ENCODE measurements at regions not wholly inside any gene's neighbourhood (a gene's known extent, or its start where the extent isn't known, plus 50 kb on each side); places are given as distances from the start of the nearest gene placed in this dataset.

DNA sequence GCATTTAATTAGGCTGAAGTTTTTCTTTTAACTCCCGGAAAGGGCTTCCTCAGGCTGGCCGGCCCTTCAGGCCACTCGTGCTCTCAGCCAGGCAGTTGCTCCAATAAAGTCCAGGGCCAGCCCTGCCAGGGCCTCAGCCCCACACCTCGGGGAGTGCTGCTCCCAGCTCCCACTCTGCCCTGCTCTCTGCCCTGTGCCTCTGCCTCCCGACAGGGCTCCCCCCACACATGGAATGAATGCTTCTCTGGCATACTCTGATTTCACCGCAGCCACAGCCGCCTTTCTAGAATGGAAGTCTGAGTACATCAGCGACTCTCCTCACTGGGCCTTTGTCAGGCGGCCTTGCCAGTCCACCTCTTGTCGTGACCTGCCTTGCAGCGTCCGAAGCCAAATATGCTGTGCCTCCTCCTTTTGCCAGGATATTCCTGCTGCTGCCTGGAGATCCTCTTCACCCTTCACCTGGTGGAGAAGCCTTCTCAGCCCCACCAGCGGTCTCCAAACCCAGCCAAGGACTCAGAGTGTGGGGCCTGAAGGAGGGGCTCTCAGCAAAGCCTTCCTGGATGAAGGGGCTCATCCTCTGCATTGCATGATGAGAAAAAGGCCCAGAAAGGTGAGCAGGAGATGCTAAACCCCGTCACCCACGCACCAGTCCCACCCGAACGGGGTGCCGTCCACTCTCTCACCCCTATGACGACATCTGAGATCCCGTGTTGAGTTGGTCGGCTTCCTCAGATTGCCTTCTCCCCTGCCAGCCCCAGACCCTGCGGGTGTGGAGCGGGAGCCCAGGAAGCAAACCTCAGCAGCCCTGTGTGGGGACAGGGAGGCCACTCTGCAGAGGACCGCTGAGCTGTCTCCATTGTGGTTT lies 472.7 kb upstream of the HS6ST1 start:
- no peak overlapping the region for H3K4me3 ChIP-seq (ENCODE audit: low read depth, low read length)
- DNase-seq (ENCODE audit: low read depth, low spot score): no peak
- in situ Hi-C loops (cut with HindIII; ENCODE audit: low sequenced_read_pairs): no loop called here
- TF ChIP-seq, protein P1, sequence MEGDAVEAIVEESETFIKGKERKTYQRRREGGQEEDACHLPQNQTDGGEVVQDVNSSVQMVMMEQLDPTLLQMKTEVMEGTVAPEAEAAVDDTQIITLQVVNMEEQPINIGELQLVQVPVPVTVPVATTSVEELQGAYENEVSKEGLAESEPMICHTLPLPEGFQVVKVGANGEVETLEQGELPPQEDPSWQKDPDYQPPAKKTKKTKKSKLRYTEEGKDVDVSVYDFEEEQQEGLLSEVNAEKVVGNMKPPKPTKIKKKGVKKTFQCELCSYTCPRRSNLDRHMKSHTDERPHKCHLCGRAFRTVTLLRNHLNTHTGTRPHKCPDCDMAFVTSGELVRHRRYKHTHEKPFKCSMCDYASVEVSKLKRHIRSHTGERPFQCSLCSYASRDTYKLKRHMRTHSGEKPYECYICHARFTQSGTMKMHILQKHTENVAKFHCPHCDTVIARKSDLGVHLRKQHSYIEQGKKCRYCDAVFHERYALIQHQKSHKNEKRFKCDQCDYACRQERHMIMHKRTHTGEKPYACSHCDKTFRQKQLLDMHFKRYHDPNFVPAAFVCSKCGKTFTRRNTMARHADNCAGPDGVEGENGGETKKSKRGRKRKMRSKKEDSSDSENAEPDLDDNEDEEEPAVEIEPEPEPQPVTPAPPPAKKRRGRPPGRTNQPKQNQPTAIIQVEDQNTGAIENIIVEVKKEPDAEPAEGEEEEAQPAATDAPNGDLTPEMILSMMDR (IDR thresholded peaks at IDR 0.05; ENCODE audit: low read depth, low read length): no peak

DNA sequence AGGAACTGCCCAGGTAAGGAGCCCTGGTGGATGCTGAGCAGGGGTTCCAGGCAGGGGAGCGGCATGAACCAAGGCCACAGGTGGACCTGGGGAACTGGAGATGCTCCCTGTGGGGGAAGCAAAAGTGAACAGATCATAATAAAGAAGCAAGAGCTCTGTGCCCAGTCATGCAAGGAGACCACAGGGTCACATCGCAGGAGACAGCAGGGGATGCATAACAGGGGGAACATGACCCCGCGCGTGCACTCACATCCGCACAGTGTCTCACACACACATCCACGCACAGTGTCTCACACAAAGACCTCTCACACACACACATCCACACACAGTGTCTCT lies 473.3 kb upstream of the HS6ST1 start:
- in situ Hi-C loops (cut with HindIII; ENCODE audit: low sequenced_read_pairs): no loop called here
- no peak overlapping the region for H3K4me3 ChIP-seq (ENCODE audit: low read depth, low read length)
- DNase-seq (ENCODE audit: low read depth, low spot score): no peak
- TF ChIP-seq, protein P1 (IDR thresholded peaks at IDR 0.05; ENCODE audit: low read depth, low read length): no peak

DNA sequence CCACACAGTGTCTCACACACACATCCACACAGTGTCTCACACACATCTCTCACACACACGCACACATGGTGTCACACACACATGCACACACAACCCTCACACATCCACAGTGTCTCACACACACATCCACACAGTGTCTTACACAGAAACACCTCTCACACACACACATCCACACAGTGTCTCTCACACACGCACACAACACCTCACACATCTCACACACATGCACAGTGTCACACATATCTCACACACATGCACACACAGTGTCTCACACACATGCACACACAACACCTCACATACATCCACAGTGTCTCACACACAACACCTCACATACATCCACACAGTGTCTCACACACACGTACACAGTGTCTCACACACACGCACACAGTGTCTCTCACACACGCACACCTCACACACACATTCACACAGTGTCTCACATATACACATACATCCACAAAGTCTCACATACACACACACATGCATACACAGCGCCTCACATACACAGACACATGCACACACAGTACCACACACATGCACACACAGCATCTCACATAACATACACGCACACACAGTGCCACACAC lies 473.9 kb upstream of the HS6ST1 start:
- TF ChIP-seq, protein P1 (IDR thresholded peaks at IDR 0.05; ENCODE audit: low read depth, low read length): no peak
- in situ Hi-C loops (cut with HindIII; ENCODE audit: low sequenced_read_pairs): no loop called here
- no peak overlapping the region for H3K4me3 ChIP-seq (ENCODE audit: low read depth, low read length)
- no peak for DNase-seq (ENCODE audit: low read depth, low spot score)

DNA sequence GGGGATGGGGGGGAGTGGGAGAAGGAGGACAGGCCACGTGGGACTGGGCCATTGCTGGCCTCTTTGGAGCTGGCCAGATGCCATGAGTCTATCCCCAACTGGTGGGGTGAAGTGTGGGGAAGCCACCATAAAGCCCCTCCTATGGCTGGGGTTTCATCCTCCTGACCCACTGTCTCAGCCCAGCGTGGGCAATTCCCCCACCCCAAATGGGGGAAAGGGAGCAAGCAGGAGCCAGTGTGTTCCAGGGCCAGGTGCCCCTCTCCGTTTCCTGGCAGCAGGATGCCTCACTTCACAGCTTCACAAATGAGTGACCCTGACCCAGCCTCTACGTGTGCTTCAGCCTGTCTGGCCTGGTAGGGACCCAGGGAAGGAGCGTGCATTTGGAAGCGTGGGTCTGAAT lies 474.7 kb upstream of the HS6ST1 start:
- TF ChIP-seq, protein P1 (IDR thresholded peaks at IDR 0.05; ENCODE audit: low read depth, low read length): no peak

DNA sequence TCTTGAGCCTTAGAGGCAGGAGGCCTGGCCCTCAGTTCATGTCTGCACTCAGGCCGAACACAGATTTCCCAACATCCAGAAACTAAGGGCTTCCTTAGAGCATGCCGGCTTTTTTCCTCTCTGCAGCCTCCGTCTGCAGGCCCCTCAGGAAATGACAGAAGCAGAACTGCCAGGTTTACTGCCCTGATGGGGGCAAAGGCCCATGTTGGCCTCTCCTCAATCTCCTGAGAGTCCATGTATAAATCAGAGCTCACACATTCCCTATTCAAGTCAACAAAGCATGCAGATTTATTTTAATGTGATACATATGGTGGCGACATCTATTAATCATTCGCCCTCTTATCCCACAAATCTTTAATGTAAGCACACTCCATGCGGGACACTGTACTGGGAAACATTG lies 475.6 kb upstream of the HS6ST1 start:
- no peak for DNase-seq (ENCODE audit: low read depth, low spot score)
- H3K4me3 ChIP-seq (ENCODE audit: low read depth, low read length): no peak overlapping the region
- TF ChIP-seq, protein P1 (IDR thresholded peaks at IDR 0.05; ENCODE audit: low read depth, low read length): no peak
- in situ Hi-C loops (cut with HindIII; ENCODE audit: low sequenced_read_pairs): no loop called here

More for the DNA sequence above, 474.7 kb upstream of the HS6ST1 start:
- in situ Hi-C loops (cut with HindIII; ENCODE audit: low sequenced_read_pairs): no loop called here
- no peak for DNase-seq (ENCODE audit: low read depth, low spot score)
- H3K4me3 ChIP-seq (ENCODE audit: low read depth, low read length): no peak overlapping the region

DNA sequence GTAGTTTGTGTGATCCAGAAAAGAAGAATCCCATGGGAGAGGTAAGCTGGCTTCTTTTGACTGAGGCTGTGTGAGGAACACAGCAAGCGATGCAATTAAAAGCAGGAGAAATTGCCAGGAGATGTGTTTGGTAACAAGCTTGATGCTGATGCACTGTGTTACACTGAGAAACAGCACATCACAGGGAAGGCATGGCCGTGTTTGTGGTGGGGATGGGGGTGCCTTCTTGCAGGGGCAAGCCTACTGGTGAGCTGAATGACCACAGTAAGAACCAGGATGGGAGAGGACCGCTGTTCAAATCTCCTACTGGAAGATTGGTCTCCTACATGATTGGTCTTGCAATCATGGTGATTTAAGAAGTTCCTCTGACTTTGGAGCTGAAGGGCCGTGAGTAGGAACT lies 477.7 kb upstream of the HS6ST1 start:
- TF ChIP-seq, protein P1 (IDR thresholded peaks at IDR 0.05; ENCODE audit: low read depth, low read length): no peak
- DNase-seq (ENCODE audit: low read depth, low spot score): no peak
- in situ Hi-C loops (cut with HindIII; ENCODE audit: low sequenced_read_pairs): no loop called here
- H3K4me3 ChIP-seq (ENCODE audit: low read depth, low read length): no peak overlapping the region
